C4-2B (cell line): ENCODE measurements at regions not wholly inside any gene's neighbourhood (a gene's known extent, or its start where the extent isn't known, plus 50 kb on each side); places are given as distances from the start of the nearest gene placed in this dataset.

ENCODE experiments used
- ZFX ChIP-seq: fragments of 450-650 bp; IDR thresholded peaks from 2 replicates; pipeline ENCODE4 v1.6.1; 2017
- TF ChIP-seq, protein P1 (sequence below): fragments of 450-650 bp; conservative IDR thresholded peaks from 2 replicates; pipeline ENCODE4 v1.5.1; 2017; ENCODE audit warnings: mild to moderate bottlenecking

DNA sequence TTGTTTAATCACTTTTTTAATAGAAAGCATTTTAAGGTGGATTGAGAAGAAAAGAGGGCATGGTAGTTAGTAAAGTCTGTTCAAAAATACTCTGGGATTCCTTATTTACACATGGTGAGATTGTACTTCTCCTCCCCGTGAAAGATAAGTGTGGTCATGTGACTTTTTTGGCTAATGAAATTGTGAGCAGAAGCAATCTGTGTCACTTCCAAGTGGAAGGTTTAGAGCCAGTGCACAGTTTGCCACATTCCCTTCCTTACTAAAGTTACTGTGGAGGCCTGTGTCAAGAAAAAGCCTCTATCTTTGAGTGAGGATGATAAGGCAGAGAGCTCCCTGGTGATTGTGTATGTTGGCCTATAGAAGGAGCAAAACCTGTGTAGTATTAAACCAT lies 471.3 kb downstream of the OMA1 start:
- TF ChIP-seq, protein P1, sequence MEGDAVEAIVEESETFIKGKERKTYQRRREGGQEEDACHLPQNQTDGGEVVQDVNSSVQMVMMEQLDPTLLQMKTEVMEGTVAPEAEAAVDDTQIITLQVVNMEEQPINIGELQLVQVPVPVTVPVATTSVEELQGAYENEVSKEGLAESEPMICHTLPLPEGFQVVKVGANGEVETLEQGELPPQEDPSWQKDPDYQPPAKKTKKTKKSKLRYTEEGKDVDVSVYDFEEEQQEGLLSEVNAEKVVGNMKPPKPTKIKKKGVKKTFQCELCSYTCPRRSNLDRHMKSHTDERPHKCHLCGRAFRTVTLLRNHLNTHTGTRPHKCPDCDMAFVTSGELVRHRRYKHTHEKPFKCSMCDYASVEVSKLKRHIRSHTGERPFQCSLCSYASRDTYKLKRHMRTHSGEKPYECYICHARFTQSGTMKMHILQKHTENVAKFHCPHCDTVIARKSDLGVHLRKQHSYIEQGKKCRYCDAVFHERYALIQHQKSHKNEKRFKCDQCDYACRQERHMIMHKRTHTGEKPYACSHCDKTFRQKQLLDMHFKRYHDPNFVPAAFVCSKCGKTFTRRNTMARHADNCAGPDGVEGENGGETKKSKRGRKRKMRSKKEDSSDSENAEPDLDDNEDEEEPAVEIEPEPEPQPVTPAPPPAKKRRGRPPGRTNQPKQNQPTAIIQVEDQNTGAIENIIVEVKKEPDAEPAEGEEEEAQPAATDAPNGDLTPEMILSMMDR: no peak
- TF ChIP-seq ZFX: no peak
